GM19397 (cell line): ENCODE measurements at regions not wholly inside any gene's neighbourhood (a gene's known extent, or its start where the extent isn't known, plus 50 kb on each side); places are given as distances from the start of the nearest gene placed in this dataset.
"Not testable (repeated sequence)": the region's sequence is repeated elsewhere in the genome, so short reads cannot be mapped to it uniquely, and the experiment has no call there.

Source experiments
- ATAC-seq: cut with Tn5 transposase; IDR thresholded peaks from one replicate; pipeline ENCODE4 v1.9.1; 2021; ENCODE audit warnings: mild to moderate bottlenecking, moderate library complexity; ENCODE audit not compliant: unreplicated experiment

- no peak for ATAC-seq
These were observed 590.6 kb upstream of the SOX9 start for GRCh38 chr17:71530248-71530647.

GRCh38 chr17:71535321-71535720, 585.5 kb upstream of the SOX9 start:
- no peak for ATAC-seq

GRCh38 chr17:71546419-71546818, 574.4 kb upstream of the SOX9 start:
- no peak for ATAC-seq

GRCh38 chr17:71547904-71548303, 572.9 kb upstream of the SOX9 start:
- ATAC-seq: no peak

GRCh38 chr17:71548540-71549190, 572.2 kb upstream of the SOX9 start:
- no peak for ATAC-seq

- no peak for ATAC-seq
These were observed 570.1 kb upstream of the SOX9 start for GRCh38 chr17:71550675-71551074.

GRCh38 chr17:71553381-71553780, 567.4 kb upstream of the SOX9 start:
- no peak for ATAC-seq

- ATAC-seq: no peak
These were observed 561.9 kb upstream of the SOX9 start for GRCh38 chr17:71558901-71559300.

GRCh38 chr17:71572343-71572742, 548.5 kb upstream of the SOX9 start:
- no peak for ATAC-seq

- no peak for ATAC-seq
These were observed 542.4 kb upstream of the SOX9 start for GRCh38 chr17:71578446-71578845.

GRCh38 chr17:71580220-71580619, 540.6 kb upstream of the SOX9 start:
- no peak for ATAC-seq

- no peak for ATAC-seq
These were observed 535.3 kb upstream of the SOX9 start for GRCh38 chr17:71585540-71585939.

GRCh38 chr17:71592431-71592830, 528.4 kb upstream of the SOX9 start:
- ATAC-seq: no peak

GRCh38 chr17:71593078-71593477, 527.7 kb upstream of the SOX9 start:
- ATAC-seq: no peak

GRCh38 chr17:71599583-71599982, 521.2 kb upstream of the SOX9 start:
- not testable (repeated sequence) for ATAC-seq

- no peak for ATAC-seq
These were observed 520.6 kb upstream of the SOX9 start for GRCh38 chr17:71600137-71600789.

- no peak for ATAC-seq
These were observed 518.8 kb upstream of the SOX9 start for GRCh38 chr17:71601894-71602504.

GRCh38 chr17:71613996-71614395, 506.8 kb upstream of the SOX9 start:
- ATAC-seq: no peak

- no peak for ATAC-seq
These were observed 505.0 kb upstream of the SOX9 start for GRCh38 chr17:71615820-71616219.

- ATAC-seq: not testable (repeated sequence)
These were observed 503.1 kb upstream of the SOX9 start for GRCh38 chr17:71617767-71618166.

- no peak for ATAC-seq
These were observed 495.5 kb upstream of the SOX9 start for GRCh38 chr17:71625330-71625729.

GRCh38 chr17:71628306-71628705, 492.5 kb upstream of the SOX9 start:
- ATAC-seq: no peak
